Nephron (organoid): ENCODE measurements at regions not wholly inside any gene's neighbourhood (a gene's known extent, or its start where the extent isn't known, plus 50 kb on each side); places are given as distances from the start of the nearest gene placed in this dataset.
"Not testable (repeated sequence)": the region's sequence is repeated elsewhere in the genome, so short reads cannot be mapped to it uniquely, and the experiment has no call there.

Experiments
- H3K27ac Mint-ChIP-seq, 3 experiments: 2 replicates each; pipeline ENCODE4 v1.8.0; 2020; ENCODE audit warnings: mixed read lengths in 3 of 3, mild to moderate bottlenecking in 2 of 3, moderate library complexity in 1 of 3
- H3K27me3 Mint-ChIP-seq: 2 replicates; pipeline ENCODE4 v1.8.0; 2021; ENCODE audit warnings: low read depth, mild to moderate bottlenecking, moderate library complexity, mixed read lengths
- H3K36me3 Mint-ChIP-seq: 2 replicates; pipeline ENCODE4 v1.8.0; 2020; ENCODE audit warnings: low read depth, mixed read lengths
- H3K4me1 Mint-ChIP-seq: 2 replicates; pipeline ENCODE4 v1.8.0; 2020; ENCODE audit warnings: mixed read lengths
- H3K4me3 Mint-ChIP-seq, 3 experiments: 2 replicates each; pipeline ENCODE4 v1.8.0; 2020; ENCODE audit warnings: mild to moderate bottlenecking in 3 of 3, mixed read lengths in 3 of 3, moderate library complexity in 2 of 3
- H3K9me3 Mint-ChIP-seq: 2 replicates; pipeline ENCODE4 v1.8.0; 2020; ENCODE audit warnings: mixed read lengths
- TF ChIP-seq, protein P1 (sequence below), 3 experiments: fragments of 200-600 bp; sonication (generic); IDR thresholded peaks; one replicate each; pipeline ENCODE4 v1.5.0; 2021; ENCODE audit warnings: antibody characterized with exemption in 3 of 3; ENCODE audit not compliant: unreplicated experiment in 3 of 3

DNA sequence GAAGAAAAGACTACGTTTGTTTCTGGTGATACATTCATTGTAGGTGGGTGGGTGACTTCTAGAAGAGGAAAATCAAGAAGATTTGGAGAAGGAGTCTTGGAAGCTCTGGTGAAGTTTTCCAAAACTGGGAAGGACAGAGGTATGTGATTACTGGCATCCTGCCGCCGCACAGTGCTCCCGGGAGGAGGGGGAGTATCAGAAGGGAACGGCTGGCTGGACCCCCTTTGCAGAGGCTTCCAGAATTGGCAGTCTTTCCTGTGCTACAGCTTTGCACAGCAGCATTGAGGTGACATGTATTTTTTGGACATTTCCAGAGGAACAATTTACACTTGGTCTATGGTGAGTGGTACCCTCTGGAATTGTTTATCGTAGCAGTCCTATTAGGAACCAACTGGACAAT lies 75.7 kb upstream of the EOMES start:
- peaks cover 4% of the 10 kb centered on the region for H3K27me3 Mint-ChIP-seq
- H3K9me3 Mint-ChIP-seq = no peaks in the 10 kb centered on the region
- H3K36me3 Mint-ChIP-seq = no peaks in the 10 kb centered on the region
- H3K27ac Mint-ChIP-seq = no peak overlapping the region
- H3K4me3 Mint-ChIP-seq = no peak overlapping the region
- TF ChIP-seq, protein P1, sequence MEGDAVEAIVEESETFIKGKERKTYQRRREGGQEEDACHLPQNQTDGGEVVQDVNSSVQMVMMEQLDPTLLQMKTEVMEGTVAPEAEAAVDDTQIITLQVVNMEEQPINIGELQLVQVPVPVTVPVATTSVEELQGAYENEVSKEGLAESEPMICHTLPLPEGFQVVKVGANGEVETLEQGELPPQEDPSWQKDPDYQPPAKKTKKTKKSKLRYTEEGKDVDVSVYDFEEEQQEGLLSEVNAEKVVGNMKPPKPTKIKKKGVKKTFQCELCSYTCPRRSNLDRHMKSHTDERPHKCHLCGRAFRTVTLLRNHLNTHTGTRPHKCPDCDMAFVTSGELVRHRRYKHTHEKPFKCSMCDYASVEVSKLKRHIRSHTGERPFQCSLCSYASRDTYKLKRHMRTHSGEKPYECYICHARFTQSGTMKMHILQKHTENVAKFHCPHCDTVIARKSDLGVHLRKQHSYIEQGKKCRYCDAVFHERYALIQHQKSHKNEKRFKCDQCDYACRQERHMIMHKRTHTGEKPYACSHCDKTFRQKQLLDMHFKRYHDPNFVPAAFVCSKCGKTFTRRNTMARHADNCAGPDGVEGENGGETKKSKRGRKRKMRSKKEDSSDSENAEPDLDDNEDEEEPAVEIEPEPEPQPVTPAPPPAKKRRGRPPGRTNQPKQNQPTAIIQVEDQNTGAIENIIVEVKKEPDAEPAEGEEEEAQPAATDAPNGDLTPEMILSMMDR (IDR thresholded peaks at IDR 0.05; ENCODE audit: unreplicated experiment in 3 of 3) = no peak
- no peaks in the 10 kb centered on the region for H3K4me1 Mint-ChIP-seq

DNA sequence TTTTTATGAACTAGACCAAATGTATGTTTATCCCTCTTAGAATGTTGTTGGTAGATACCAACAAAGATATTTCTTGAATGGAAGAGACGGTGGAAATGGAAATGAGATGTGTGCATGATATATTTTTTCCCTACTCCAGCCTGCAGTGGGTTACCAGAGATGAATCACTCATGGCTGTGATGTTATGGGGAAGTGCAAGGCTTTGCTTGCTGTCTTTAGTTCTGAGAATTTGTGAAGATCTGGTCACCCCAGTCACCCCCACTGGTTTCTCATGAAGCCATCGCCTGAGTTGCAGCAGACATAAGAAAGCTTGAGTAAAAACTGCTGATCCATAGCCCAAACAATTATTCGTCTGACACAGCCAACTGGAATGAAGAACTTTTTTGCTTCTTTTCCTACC lies 78.1 kb upstream of the EOMES start:
- no peak overlapping the region for H3K27ac Mint-ChIP-seq

DNA sequence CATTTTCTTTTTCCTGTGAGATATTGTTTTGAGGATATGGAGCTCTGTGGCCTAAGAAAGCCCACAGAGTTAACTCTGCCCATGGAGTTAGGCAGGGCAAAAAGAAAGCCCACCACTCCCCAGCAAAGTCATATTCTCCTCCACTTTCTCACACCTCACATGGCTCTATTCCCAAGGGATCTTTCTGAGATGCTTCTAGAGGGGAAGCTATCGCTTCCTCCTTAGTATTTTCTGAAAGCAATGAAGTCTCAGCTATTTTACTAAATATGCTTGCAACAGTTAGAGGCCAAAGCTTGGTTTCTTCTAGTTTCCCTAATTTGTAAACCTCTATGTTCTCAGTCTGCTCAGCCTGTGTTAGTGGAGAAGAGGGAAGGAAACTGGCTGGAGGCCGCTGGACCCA lies 80.3 kb upstream of the EOMES start:
- no peak overlapping the region for H3K4me3 Mint-ChIP-seq
- H3K4me1 Mint-ChIP-seq = no peaks in the 10 kb centered on the region
- TF ChIP-seq, protein P1 (IDR thresholded peaks at IDR 0.05; ENCODE audit: unreplicated experiment in 3 of 3) = no peak

More for the DNA sequence above, 78.1 kb upstream of the EOMES start:
- TF ChIP-seq, protein P1 (IDR thresholded peaks at IDR 0.05; ENCODE audit: unreplicated experiment in 3 of 3) = no peak
- Mint-ChIP-seq H3K4me3 (no peak overlapping the region), H3K9me3 (no peaks in the 10 kb centered on the region), H3K36me3 (no peaks in the 10 kb centered on the region), H3K4me1 (no peaks in the 10 kb centered on the region), H3K27me3 (peaks cover 4% of the 10 kb centered on the region)

DNA sequence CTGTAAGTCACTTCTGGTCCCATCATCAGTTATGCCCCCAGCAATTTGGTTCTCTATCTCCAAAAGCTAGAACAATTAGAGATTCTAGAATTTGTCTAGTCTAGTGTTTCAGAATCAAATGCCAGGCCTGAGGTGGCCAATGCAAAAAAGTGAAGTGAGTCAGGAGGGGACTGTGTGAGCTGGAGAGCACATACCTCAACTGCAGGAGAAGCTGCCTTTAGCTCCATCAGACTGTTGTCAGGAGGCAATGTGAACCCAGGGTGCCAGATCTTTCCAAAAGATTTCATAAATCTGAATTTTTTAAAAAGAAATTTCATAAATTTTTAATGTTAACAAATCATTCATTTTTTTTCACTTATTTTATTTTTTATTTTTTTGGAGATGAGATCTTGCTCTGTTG lies 80.7 kb upstream of the EOMES start:
- no peaks in the 10 kb centered on the region for H3K4me1 Mint-ChIP-seq
- H3K36me3 Mint-ChIP-seq = no peaks in the 10 kb centered on the region
- H3K9me3 Mint-ChIP-seq = no peaks in the 10 kb centered on the region
- no peak overlapping the region for H3K27ac Mint-ChIP-seq
- peaks cover 1% of the 10 kb centered on the region for H3K27me3 Mint-ChIP-seq
- no peak overlapping the region for H3K4me3 Mint-ChIP-seq
- TF ChIP-seq, protein P1 (IDR thresholded peaks at IDR 0.05; ENCODE audit: unreplicated experiment in 3 of 3) = no peak

More for the DNA sequence above, 80.3 kb upstream of the EOMES start:
- no peaks in the 10 kb centered on the region for H3K9me3 Mint-ChIP-seq
- H3K27ac Mint-ChIP-seq = no peak overlapping the region
- H3K36me3 Mint-ChIP-seq = no peaks in the 10 kb centered on the region
- H3K27me3 Mint-ChIP-seq = peaks cover 4% of the 10 kb centered on the region

DNA sequence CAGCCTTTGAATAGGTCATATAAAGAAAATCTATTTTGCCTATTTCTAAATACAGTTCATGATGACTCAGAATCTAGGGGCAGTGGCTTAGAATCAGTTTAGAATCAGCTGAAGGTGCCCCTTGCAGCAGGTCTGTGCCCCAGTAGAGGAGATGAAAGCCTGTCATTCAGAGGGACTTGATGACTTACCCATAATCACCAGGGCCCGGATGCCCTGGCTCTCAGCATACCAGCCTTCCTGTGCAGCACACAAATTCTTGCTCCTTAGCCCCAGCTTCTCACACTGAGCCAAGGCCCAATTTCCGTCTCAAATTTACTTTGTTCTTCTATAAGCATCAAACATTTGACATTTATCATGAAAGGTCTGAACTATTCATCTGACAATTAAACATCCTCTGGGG lies 83.2 kb upstream of the EOMES start:
- Mint-ChIP-seq H3K9me3 (no peaks in the 10 kb centered on the region), H3K27ac (no peak overlapping the region), H3K27me3 (no peaks in the 10 kb centered on the region), H3K4me3 (no peak overlapping the region), H3K4me1 (no peaks in the 10 kb centered on the region), H3K36me3 (no peaks in the 10 kb centered on the region)
- TF ChIP-seq, protein P1 (IDR thresholded peaks at IDR 0.05; ENCODE audit: unreplicated experiment in 3 of 3) = no peak

DNA sequence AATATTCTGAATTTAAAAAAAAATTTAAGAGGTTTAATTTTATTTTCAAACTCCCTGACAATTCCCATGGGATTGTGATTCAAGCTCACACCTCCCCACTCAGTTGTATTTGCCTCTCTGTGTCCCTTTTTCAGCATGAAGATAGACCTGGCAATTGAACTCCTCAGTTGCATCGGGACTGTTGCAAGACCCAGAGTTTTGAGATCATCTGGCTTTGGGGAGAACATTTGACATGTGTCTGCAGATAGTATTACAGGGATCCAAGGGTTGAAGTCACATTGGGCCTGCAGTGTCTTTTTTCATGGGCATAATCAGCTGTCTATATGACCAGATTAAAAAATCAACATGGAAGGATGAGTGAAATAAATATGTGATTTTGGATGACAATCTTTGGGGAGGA lies 91.1 kb upstream of the EOMES start:
- Mint-ChIP-seq H3K27me3 (no peaks in the 10 kb centered on the region), H3K9me3 (peaks cover 3% of the 10 kb centered on the region), H3K36me3 (no peaks in the 10 kb centered on the region), H3K4me3 (no peak overlapping the region), H3K4me1 (no peaks in the 10 kb centered on the region), H3K27ac (no peak overlapping the region)
- TF ChIP-seq, protein P1 (IDR thresholded peaks at IDR 0.05; ENCODE audit: unreplicated experiment in 3 of 3) = no peak

DNA sequence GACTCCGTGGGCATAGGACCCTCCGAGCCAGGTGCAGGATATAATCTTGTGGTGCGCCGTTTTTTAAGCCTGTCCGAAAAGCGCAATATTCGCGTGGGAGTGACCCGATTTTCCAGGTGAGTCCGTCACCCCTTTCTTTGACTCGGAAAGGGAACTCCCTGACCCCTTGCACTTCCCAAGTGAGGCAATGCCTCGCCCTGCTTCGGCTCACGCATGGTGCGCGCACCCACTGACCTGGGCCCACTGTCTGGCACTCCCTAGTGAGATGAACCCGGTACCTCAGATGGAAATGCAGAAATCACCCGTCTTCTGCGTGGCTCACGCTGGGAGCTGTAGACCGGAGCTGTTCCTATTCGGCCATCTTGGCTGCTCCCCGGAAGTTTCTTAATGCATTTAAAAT lies 99.5 kb upstream of the EOMES start:
- Mint-ChIP-seq H3K4me3 (peak overlapping the region; percentile 82 to 89 (median 88)), H3K27ac (peak overlapping the region; percentile 74 to 90 (median 77))
- not testable (repeated sequence) for H3K36me3 Mint-ChIP-seq, H3K27me3 Mint-ChIP-seq, H3K4me1 Mint-ChIP-seq, H3K9me3 Mint-ChIP-seq
